Daoy (cell line): ENCODE measurements at regions not wholly inside any gene's neighbourhood (a gene's known extent, or its start where the extent isn't known, plus 50 kb on each side); places are given as distances from the start of the nearest gene placed in this dataset.

Experiments used
- DNase-seq: peaks from one replicate; pipeline ENCODE4 v3.0.0-alpha.2; 2015; ENCODE audit warnings: low read depth

DNA sequence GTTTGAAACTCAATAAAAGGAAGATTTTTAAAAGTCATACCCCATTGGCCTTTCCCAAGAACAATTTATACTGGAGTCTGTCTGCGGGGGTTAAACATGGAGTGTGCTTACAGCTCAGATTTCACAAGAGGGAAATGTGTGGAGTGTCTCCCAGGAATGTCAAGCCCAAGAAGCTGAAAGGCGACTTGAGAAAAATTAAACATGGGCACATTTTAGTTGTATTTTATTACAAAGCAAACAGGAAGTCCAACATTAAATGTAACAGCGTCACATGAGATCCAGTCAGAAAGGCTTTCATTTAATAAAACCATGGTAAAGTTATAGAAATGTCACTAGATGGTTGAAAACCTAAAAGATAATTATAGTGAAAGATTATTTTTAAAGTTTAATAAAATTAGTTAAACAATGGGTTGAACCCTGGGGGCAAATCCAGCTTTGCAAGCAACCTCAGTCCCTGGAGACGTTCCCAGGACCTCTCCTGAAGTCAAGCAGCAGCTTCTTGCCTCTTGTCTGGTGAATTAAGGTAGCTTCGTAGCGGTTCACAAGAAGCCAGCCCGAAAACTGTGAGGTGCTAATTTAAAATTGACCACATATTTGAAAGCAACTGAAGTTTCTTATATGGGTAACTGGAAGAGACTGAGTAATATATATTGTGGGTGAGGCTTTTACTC lies 168.4 kb upstream of the EDNRA start:
- no peak for DNase-seq

GRCh38 chr4:147313108-147313507 lies 167.8 kb upstream of the EDNRA start:
- DNase-seq: no peak

DNA sequence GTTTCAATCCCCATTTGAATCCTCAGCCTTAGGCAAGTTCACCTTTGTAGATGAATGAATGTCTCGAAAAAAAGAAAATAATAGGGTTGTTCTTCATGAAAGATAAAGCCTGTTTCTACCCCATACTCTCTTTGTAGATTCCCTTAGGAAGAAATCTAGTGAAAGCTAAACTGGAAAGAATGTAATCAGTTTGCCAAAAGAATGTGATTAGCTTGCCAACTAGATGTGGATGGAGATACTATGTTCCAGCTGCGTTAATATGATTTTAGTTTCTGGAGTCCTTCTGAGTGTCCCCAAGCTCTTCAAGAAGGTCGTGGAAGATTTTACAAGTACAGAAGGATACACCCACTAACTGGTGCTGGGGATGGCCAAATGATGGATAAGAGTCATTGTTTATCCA lies 162.3 kb upstream of the EDNRA start:
- no peak for DNase-seq

DNA sequence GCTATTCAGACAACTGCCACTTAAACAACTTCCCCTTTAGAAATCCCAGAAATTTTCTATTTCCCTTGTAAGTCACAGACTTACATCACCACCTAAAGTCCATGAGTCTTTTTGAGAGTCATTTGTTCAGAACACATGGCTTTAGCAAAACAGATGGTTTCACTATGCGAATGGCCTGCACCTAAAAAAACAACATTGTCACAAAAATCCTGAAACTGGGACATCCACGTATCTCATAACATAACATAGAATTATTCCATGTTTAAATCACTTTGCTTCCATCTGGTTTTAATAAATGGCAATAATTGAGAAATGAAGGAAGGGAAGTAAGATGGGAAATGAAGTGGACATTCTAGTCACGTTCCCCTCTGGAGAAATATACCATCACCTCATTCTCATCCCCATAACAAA lies 155.3 kb upstream of the EDNRA start:
- DNase-seq: no peak

GRCh38 chr4:147326591-147326990 lies 154.3 kb upstream of the EDNRA start:
- DNase-seq: no peak

GRCh38 chr4:147327322-147327721 lies 153.6 kb upstream of the EDNRA start:
- DNase-seq: no peak

DNA sequence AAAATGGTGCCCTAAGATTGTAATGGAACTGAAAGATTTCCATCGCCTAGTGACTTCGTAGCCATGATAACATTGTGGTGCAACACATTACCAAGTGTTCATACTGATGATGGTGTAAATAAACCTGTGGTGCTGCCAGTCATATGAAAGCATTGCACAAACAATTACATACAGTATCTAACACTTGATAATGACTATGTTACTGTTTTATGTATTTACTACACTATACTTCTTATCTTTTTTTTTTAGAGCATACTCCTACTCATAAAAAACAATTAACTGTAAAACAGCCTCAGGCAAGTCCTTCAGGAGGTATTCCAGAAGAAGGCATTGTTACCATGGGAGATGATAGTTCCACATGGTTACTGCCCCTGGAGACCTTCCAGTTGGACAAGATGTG lies 152.7 kb upstream of the EDNRA start:
- DNase-seq: no peak

- no peak for DNase-seq
Measured at GRCh38 chr4:147328756-147329446, 152.0 kb upstream of the EDNRA start.

DNA sequence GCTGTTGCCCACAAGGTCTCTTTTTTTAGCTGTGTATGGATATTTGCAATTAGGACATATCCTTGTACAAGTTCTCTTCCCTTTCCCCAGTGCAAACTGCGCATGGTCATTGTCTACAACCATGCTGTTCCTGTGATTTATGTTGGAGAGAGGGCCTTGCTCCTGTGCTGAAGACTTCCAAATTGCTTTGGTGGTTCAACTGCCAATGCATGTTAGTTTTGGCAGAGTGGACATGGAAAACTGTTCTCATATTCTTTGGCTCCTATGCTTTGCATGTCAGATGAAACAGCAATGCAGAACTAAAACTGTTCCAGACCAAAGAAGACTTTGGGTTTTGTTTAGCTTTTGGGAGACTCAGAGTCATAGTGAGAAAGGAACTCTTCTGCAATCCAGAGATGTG lies 148.8 kb upstream of the EDNRA start:
- no peak for DNase-seq

DNA sequence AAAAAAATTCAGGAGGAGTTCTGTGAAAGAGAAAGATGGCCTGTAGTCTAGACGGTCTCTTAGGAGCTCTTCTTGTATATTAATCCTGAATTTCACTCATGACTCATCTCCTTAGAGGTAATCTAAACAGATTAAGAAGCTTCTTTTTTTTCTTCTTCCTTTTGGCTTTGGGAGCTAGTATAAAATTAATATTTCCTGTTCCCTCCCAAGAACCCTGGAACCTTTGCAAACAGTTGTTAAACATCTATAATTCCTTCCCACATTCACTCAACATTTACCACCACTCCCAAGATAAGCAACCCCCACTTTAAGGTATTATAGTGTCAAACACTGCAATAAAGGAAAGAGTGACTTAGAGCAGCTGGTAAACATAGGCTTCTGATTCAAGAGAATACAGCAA lies 146.4 kb upstream of the EDNRA start:
- DNase-seq: no peak

DNA sequence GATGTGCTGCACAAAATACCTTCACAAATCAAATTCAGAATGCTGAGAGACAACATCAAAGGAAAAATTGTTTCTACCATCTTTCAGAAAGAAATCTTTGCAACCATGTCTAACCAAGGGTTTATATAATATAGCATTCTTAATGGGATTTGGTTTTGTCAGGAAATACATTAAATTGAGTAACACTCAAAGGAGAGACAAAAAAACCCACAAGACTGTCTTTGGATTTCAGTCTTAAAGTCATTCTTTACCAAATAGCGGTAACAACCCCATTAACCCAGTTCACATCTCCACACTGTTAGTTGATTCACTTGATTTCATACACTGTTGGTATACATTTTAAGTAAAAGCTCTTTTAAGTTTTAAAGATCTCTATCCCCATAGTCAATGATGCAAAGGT lies 145.7 kb upstream of the EDNRA start:
- DNase-seq: no peak

GRCh38 chr4:147336252-147336651 lies 144.6 kb upstream of the EDNRA start:
- no peak for DNase-seq

DNA sequence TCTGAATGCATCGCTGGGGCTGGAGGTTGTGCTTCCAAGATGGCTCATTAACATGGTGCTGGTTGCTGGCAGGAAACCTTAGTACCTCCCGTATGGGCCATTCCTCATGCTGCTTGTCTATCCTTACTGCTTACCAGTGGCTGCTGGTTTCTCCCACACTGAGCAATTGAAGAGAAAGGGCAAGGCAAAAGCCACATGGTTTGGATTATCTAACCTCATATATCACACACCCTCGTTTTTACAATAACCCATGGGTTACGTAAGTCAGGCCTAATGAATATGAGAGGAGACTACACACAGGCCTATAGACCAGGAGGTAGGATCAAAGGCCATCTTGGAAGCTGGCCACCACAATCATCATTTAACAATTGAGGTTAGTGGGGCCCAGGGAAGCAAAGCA lies 141.8 kb upstream of the EDNRA start:
- no peak for DNase-seq

GRCh38 chr4:147340111-147340510 lies 140.8 kb upstream of the EDNRA start:
- no peak for DNase-seq

DNA sequence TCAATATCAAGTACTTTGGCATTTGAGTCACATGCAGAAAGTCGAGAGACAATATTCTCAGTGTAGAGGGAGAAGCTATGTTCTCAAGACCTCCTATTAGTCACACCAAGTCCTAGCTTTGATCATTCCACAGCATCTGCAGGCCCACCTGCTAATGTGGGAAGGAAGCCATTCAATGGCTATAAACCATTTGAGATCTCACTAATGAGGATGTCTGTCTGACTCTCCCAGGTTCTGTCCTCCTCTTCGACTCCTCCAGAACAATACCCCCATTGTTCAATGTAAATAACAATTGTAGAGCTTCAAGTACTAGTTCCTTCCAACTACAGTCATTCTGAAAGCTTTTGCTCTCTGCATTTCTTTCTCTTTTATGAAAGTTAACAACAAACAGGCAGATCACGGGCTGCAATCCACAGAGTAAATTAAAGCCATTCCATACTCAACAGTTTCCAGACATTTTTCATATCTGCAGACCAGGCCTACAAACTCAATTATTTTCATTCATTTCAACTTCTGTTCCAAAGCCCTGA lies 140.2 kb upstream of the EDNRA start:
- no peak for DNase-seq

DNA sequence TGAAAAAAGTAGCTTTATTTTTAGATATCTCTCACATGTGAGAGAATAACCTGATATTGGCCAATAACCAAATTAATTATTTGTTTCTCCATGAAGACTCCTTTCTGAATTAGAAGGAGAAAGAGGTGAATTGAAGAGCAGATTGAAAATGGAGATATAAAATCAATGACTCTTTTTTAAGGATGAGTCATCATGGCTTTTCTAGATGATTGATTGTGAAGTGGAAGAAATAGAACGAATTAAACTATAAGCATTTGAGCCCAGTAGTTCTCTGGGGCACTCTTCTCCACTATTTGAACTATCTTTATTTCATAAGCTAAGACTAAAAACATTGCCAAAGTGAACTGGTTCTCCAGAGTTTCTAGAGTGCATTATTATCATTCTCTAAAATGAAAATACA lies 137.2 kb upstream of the EDNRA start:
- DNase-seq: no peak

- DNase-seq: no peak
Measured at GRCh38 chr4:147345662-147346061, 135.2 kb upstream of the EDNRA start.

GRCh38 chr4:147347217-147347616 lies 133.7 kb upstream of the EDNRA start:
- no peak for DNase-seq

- DNase-seq: no peak
Measured at GRCh38 chr4:147349193-147349592, 131.7 kb upstream of the EDNRA start.

GRCh38 chr4:147351083-147351787 lies 129.7 kb upstream of the EDNRA start:
- no peak for DNase-seq

DNA sequence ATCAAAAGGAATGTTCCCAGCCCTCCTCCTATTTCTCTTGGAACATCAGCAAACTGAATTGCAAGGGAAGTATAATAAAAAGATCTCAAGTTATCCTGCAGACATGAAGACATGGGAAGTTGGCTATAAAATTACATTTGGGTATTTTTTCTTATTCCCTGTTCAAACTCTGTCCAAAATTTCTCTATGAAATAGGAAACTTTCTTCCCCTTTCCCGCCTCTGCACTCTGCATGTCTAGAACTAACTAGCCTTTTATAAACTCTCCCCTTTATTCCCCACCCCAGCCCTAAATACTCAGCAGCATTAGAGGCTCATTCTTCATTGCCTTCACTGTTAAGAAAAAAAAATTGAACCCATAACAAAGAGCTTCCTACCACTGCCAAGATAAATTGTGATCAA lies 126.7 kb upstream of the EDNRA start:
- no peak for DNase-seq

DNA sequence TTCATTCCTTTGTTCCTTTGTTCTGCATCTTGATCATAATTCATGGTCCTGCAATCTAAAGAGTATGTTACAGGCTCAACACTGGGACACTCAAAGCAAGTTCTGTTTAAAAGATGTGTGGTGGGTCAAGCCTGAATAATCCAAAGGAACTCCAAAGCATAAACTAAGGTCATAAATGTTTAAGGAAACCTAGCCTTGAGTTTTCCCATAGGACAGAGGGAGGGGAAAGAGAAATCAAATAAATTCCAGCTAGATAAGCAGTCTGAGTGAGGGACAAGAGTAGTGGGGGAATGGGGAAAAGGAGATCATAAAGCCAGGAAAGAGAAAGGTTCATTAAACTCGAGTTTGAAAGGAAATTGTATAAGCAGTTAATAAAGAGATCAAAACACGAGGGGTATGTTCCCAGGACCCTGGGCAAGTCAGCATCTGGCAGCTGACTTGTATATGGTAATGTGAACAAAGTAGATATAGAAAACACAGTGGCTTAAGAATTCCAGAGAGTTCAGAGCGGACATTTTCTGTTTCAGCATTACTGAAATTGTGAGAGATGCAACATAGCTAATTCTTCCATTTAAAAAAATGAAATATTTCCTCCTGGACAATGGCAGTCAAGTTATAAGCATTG lies 125.8 kb upstream of the EDNRA start:
- DNase-seq: no peak

- DNase-seq: no peak
Measured at GRCh38 chr4:147355847-147356246, 125.0 kb upstream of the EDNRA start.
